ENCODE measurements at regions not wholly inside any gene's neighbourhood (a gene's known extent, or its start where the extent isn't known, plus 50 kb on each side); places are given as distances from the start of the nearest gene placed in this dataset.

GRCh38 chr5:117094114-117094815 lies 519.6 kb upstream of the SEMA6A start:
- TF ChIP-seq CTCF (optimal IDR thresholded peaks at IDR 0.05 in 1 of 3, IDR thresholded peaks at IDR 0.05 in 1 of 3, conservative IDR thresholded peaks at IDR 0.05 in 1 of 3; ENCODE audit: extremely low read depth in 1 of 3, insufficient read depth in 2 of 3, low read length in 3 of 3), result no peak
- no peak for TF ChIP-seq EZH2 (IDR thresholded peaks at IDR 0.05; ENCODE audit: low read length)

All from keratinocyte (primary cell).